ENCODE measurements at regions not wholly inside any gene's neighbourhood (a gene's known extent, or its start where the extent isn't known, plus 50 kb on each side); places are given as distances from the start of the nearest gene placed in this dataset.

DNA sequence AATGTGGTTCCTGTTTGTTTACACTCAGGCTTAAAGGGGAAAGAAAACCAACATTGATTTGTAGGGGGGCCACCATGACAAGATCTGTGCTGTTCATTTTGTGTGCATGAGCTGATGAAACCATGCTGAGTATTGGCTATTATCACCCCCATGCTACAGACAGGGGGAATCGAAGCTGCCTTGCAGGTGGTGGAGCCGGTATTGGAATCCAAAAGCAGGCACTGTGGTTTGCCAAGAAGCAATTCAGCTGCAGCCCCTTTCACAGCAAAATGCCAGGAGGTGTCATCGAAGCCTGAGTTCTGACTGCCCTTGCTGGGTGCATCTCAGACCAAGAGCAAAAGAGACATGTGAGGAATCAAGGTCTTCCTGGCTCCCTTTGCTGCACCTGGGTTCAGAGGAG is 221.9 kb downstream of the UXS1 start:
- TF ChIP-seq BHLHE40 (IDR thresholded peaks at IDR 0.05; ENCODE audit: borderline replicate concordance) (no peak), ELF4 (IDR thresholded peaks at IDR 0.05) (no peak), HDGF (IDR thresholded peaks at IDR 0.05; ENCODE audit: borderline replicate concordance) (no peak), FOXM1 (IDR thresholded peaks at IDR 0.05; ENCODE audit: borderline replicate concordance) (no peak), TARDBP (IDR thresholded peaks at IDR 0.05) (no peak), SP1 (IDR thresholded peaks at IDR 0.05) (no peak), FOXK2 (IDR thresholded peaks at IDR 0.05) (no peak), CTBP1 (IDR thresholded peaks at IDR 0.05; ENCODE audit: borderline replicate concordance) (no peak), SUZ12 (IDR thresholded peaks at IDR 0.05) (no peak), LEF1 (IDR thresholded peaks at IDR 0.05; ENCODE audit: borderline replicate concordance) (no peak), ZNF384 (IDR thresholded peaks at IDR 0.05) (no peak), ARNT (IDR thresholded peaks at IDR 0.05) (no peak), NFRKB (IDR thresholded peaks at IDR 0.05) (no peak)
- TF ChIP-seq, protein P1, sequence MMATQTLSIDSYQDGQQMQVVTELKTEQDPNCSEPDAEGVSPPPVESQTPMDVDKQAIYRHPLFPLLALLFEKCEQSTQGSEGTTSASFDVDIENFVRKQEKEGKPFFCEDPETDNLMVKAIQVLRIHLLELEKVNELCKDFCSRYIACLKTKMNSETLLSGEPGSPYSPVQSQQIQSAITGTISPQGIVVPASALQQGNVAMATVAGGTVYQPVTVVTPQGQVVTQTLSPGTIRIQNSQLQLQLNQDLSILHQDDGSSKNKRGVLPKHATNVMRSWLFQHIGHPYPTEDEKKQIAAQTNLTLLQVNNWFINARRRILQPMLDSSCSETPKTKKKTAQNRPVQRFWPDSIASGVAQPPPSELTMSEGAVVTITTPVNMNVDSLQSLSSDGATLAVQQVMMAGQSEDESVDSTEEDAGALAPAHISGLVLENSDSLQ (IDR thresholded peaks at IDR 0.05), result no peak

Measured in HEK293T (cell line).